Fibroblast of villous mesenchyme (primary cell): ENCODE measurements at regions not wholly inside any gene's neighbourhood (a gene's known extent, or its start where the extent isn't known, plus 50 kb on each side); places are given as distances from the start of the nearest gene placed in this dataset.

Experiments used
- DNase-seq: peaks from one replicate; pipeline ENCODE4 v3.0.0-alpha.2; 2010; ENCODE audit warnings: low read depth
- H3K4me3 ChIP-seq: 2 replicates; pipeline ENCODE4 v1.5.1; 2011; ENCODE audit warnings: low read depth, mild to moderate bottlenecking, low read length
- CTCF ChIP-seq: IDR thresholded peaks from 2 replicates; pipeline ENCODE4 v1.5.1; 2012; ENCODE audit warnings: low read depth, mild to moderate bottlenecking, low read length; ENCODE audit not compliant: insufficient read depth

GRCh38 chr10:31171402-31172083 is 139.9 kb upstream of the ZNF438 start:
- H3K4me3 ChIP-seq: no peak overlapping the region
- no peak for TF ChIP-seq CTCF
- peak; percentile 96 for DNase-seq

GRCh38 chr10:31172925-31173324 is 141.3 kb upstream of the ZNF438 start:
- DNase-seq: no peak
- H3K4me3 ChIP-seq: no peak overlapping the region
- no peak for TF ChIP-seq CTCF

- H3K4me3 ChIP-seq: no peak overlapping the region
- no peak for DNase-seq
- TF ChIP-seq CTCF: no peak
Measured at GRCh38 chr10:31173752-31174151, 142.1 kb upstream of the ZNF438 start.

- TF ChIP-seq CTCF: no peak
- H3K4me3 ChIP-seq: no peak overlapping the region
- peak; percentile 62 for DNase-seq
Measured at GRCh38 chr10:31179091-31179680, 139.8 kb upstream of the ZEB1 start.

- no peak overlapping the region for H3K4me3 ChIP-seq
- DNase-seq: no peak
- TF ChIP-seq CTCF: no peak
Measured at GRCh38 chr10:31186225-31187000, 132.6 kb upstream of the ZEB1 start.

GRCh38 chr10:31187182-31187581 is 131.8 kb upstream of the ZEB1 start:
- no peak for DNase-seq
- H3K4me3 ChIP-seq: no peak overlapping the region
- TF ChIP-seq CTCF: no peak
